Naive B cell (primary cell): ENCODE measurements at regions not wholly inside any gene's neighbourhood (a gene's known extent, or its start where the extent isn't known, plus 50 kb on each side); places are given as distances from the start of the nearest gene placed in this dataset.

Experiments used
- ATAC-seq, 2 donors: fragments of 150-1000 bp; cut with Tn5 transposase; 2 replicates each; pipeline ENCODE4 v1.10.0; 2021; ENCODE audit warnings: low read depth in 2 of 2, mild to moderate bottlenecking in 2 of 2, moderate library complexity in 2 of 2
- DNase-seq: peaks from one replicate; pipeline ENCODE4 v3.0.0; 2022
- H3K27ac Mint-ChIP-seq, 6 donors: one replicate each; pipeline ENCODE4 v1.8.0; 2020 to 2022; ENCODE audit warnings: mild to moderate bottlenecking in 6 of 6, mixed read lengths in 6 of 6, moderate library complexity in 5 of 6, inconsistent platforms in 2 of 6
- H3K27me3 Mint-ChIP-seq, 3 donors: one replicate each; pipeline ENCODE4 v1.8.0; 2021 to 2022; ENCODE audit warnings: mixed read lengths in 3 of 3, mild to moderate bottlenecking in 1 of 3
- H3K36me3 Mint-ChIP-seq, 2 donors: one replicate each; pipeline ENCODE4 v1.8.0; 2020 to 2022; ENCODE audit warnings: mixed read lengths in 2 of 2, inconsistent platforms in 1 of 2, mild to moderate bottlenecking in 1 of 2
- H3K4me1 Mint-ChIP-seq, 3 donors: one replicate each; pipeline ENCODE4 v1.8.0; 2020 to 2022; ENCODE audit warnings: mixed read lengths in 3 of 3, inconsistent platforms in 1 of 3, mild to moderate bottlenecking in 1 of 3, moderate library complexity in 1 of 3
- H3K4me3 Mint-ChIP-seq, 8 donors: one replicate each; pipeline ENCODE4 v1.8.0; 2020 to 2022; ENCODE audit warnings: mild to moderate bottlenecking in 8 of 8, mixed read lengths in 8 of 8, moderate library complexity in 8 of 8, inconsistent platforms in 2 of 8
- H3K9me3 Mint-ChIP-seq, 7 donors: one replicate each; pipeline ENCODE4 v1.8.0; 2020 to 2022; ENCODE audit warnings: mixed read lengths in 7 of 7, mild to moderate bottlenecking in 5 of 7, inconsistent platforms in 2 of 7, moderate library complexity in 1 of 7

GRCh38 chr16:52296076-52296475 is 250.9 kb downstream of the TOX3 start:
- H3K4me3 Mint-ChIP-seq = no peak overlapping the region
- no peaks in the 10 kb centered on the region for H3K27me3 Mint-ChIP-seq
- peaks cover 0 to 30% (median 2%) of the 10 kb centered on the region in 7 donors for H3K9me3 Mint-ChIP-seq
- ATAC-seq (no peak), DNase-seq (no peak)
- H3K4me1 Mint-ChIP-seq = no peaks in the 10 kb centered on the region
- H3K36me3 Mint-ChIP-seq = peaks cover 0 to 4% of the 10 kb centered on the region in 2 donors
- H3K27ac Mint-ChIP-seq = no peak overlapping the region

DNA sequence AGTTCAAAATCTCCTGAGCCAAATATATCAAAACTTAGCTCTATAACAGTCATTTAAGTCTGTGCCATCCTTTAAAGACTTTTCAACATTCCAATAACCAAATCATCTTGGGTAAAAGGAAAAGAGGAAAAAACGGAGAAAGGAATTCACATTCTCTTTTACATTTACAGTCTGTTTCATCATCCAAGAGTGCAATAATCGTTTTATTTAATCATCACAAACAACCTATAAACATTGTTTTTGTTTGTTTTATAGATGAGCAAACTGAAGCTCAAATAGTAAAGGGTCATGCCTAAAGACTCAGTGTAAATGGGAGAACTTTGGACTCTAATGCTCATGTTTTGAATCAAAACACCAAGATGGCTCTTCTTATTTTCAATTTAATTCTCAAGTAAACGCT is 252.3 kb downstream of the TOX3 start:
- Mint-ChIP-seq H3K27ac (no peak overlapping the region), H3K36me3 (peaks cover 0 to 4% of the 10 kb centered on the region in 2 donors), H3K27me3 (no peaks in the 10 kb centered on the region), H3K4me3 (no peak overlapping the region), H3K4me1 (no peaks in the 10 kb centered on the region), H3K9me3 (peaks cover 0 to 30% (median 2%) of the 10 kb centered on the region in 7 donors)
- ATAC-seq (no peak), DNase-seq (no peak)

- H3K27me3 Mint-ChIP-seq = no peaks in the 10 kb centered on the region
Observed at GRCh38 chr16:52293204-52293603, 253.7 kb downstream of the TOX3 start.

GRCh38 chr16:52283584-52284375 is 263.2 kb downstream of the TOX3 start:
- no peaks in the 10 kb centered on the region for H3K36me3 Mint-ChIP-seq
- H3K9me3 Mint-ChIP-seq = peaks cover 0 to 9% (median 0%) of the 10 kb centered on the region in 7 donors
- no peak for ATAC-seq
- no peak for DNase-seq
- H3K27me3 Mint-ChIP-seq = no peaks in the 10 kb centered on the region
- H3K4me1 Mint-ChIP-seq = no peaks in the 10 kb centered on the region
- H3K27ac Mint-ChIP-seq = no peak overlapping the region
- H3K4me3 Mint-ChIP-seq = no peak overlapping the region

More at GRCh38 chr16:52293204-52293603, 253.7 kb downstream of the TOX3 start:
- Mint-ChIP-seq H3K36me3 (peaks cover 0 to 4% of the 10 kb centered on the region in 2 donors), H3K9me3 (peaks cover 0 to 26% (median 2%) of the 10 kb centered on the region in 7 donors), H3K4me1 (no peaks in the 10 kb centered on the region), H3K4me3 (no peak overlapping the region), H3K27ac (no peak overlapping the region)
- DNase-seq (no peak), ATAC-seq (no peak)

DNA sequence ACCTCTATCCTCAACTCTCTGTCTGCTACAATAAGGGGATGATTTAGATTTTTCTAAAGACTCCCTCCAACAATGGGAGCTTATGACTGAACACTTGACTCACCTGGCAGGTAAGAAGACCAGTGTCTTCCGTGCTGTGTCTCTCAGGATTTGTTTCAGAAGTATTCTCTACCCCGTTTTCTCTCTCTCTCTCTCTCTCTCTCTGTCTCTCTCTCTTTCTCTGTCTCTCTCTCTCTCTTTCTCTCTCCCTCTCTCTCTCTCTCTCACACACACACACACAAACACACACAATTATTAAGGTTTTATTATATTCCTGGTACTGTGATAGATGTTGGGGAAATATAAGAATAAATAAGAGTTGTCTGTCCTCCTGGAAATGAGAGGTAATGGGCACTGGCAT is 263.9 kb downstream of the TOX3 start:
- no peak for DNase-seq
- Mint-ChIP-seq H3K4me1 (no peaks in the 10 kb centered on the region), H3K9me3 (peaks cover 0 to 9% (median 0%) of the 10 kb centered on the region in 7 donors), H3K4me3 (no peak overlapping the region), H3K27ac (no peak overlapping the region), H3K36me3 (no peaks in the 10 kb centered on the region), H3K27me3 (no peaks in the 10 kb centered on the region)
- ATAC-seq = no peak

- DNase-seq = no peak
- no peaks in the 10 kb centered on the region for H3K27me3 Mint-ChIP-seq
- H3K4me1 Mint-ChIP-seq = no peaks in the 10 kb centered on the region
- no peak for ATAC-seq
- H3K27ac Mint-ChIP-seq = no peak overlapping the region
- no peak overlapping the region for H3K4me3 Mint-ChIP-seq
- peaks cover 0 to 3% (median 0%) of the 10 kb centered on the region in 7 donors for H3K9me3 Mint-ChIP-seq
- H3K36me3 Mint-ChIP-seq = no peaks in the 10 kb centered on the region
Observed at GRCh38 chr16:52280086-52280485, 266.9 kb downstream of the TOX3 start.

DNA sequence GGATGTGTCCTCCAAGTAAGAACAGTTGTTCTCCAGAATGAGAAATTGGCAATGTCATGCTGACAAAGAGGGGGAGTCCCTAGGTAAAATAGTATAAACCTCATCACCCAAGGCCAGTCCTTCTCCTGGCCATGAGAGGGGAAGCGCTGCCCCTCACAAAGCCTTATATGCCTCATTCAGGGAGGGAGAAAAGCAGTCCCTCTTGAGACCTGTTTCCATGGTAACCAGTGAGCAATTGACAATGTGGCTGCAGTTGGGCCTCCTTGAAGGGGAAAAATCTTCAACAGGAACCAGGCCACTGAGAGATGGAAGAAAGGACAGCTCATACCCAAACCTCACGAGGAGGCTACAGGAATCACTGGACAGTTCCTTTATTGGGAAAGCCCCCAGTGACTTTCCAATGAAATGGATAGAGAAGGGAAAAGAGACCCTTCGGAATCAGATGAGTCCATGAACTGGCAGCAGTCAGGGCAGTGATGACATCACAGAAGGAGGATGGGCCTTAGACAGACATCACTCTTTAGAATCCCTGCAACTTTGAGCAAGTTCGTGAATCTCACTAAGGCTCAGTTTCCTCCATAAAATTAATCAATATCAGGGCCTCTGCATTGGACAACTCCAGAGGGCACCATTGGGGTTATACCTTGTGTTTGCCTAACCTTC is 275.7 kb downstream of the TOX3 start:
- H3K36me3 Mint-ChIP-seq = no peaks in the 10 kb centered on the region
- H3K27me3 Mint-ChIP-seq = peaks cover 0 to 5% (median 0%) of the 10 kb centered on the region in 3 donors
- H3K4me1 Mint-ChIP-seq = no peaks in the 10 kb centered on the region
- no peak overlapping the region for H3K4me3 Mint-ChIP-seq
- DNase-seq (no peak), ATAC-seq (no peak)
- H3K27ac Mint-ChIP-seq = no peak overlapping the region
- peaks cover 0 to 3% (median 0%) of the 10 kb centered on the region in 7 donors for H3K9me3 Mint-ChIP-seq

- Mint-ChIP-seq H3K36me3 (no peaks in the 10 kb centered on the region), H3K4me3 (no peak overlapping the region), H3K4me1 (no peaks in the 10 kb centered on the region), H3K27me3 (peaks cover 0 to 10% (median 0%) of the 10 kb centered on the region in 3 donors), H3K9me3 (no peaks in the 10 kb centered on the region), H3K27ac (no peak overlapping the region)
- ATAC-seq (no peak), DNase-seq (no peak)
Observed at GRCh38 chr16:52265446-52265861, 281.5 kb downstream of the TOX3 start.

GRCh38 chr16:52257534-52257933 is 289.4 kb downstream of the TOX3 start:
- peaks cover 0 to 2% (median 0%) of the 10 kb centered on the region in 7 donors for H3K9me3 Mint-ChIP-seq
- no peak overlapping the region for H3K27ac Mint-ChIP-seq
- no peaks in the 10 kb centered on the region for H3K4me1 Mint-ChIP-seq
- DNase-seq (no peak), ATAC-seq (no peak)
- no peak overlapping the region for H3K4me3 Mint-ChIP-seq
- H3K36me3 Mint-ChIP-seq = no peaks in the 10 kb centered on the region
- H3K27me3 Mint-ChIP-seq = peaks cover 0 to 5% (median 0%) of the 10 kb centered on the region in 3 donors

DNA sequence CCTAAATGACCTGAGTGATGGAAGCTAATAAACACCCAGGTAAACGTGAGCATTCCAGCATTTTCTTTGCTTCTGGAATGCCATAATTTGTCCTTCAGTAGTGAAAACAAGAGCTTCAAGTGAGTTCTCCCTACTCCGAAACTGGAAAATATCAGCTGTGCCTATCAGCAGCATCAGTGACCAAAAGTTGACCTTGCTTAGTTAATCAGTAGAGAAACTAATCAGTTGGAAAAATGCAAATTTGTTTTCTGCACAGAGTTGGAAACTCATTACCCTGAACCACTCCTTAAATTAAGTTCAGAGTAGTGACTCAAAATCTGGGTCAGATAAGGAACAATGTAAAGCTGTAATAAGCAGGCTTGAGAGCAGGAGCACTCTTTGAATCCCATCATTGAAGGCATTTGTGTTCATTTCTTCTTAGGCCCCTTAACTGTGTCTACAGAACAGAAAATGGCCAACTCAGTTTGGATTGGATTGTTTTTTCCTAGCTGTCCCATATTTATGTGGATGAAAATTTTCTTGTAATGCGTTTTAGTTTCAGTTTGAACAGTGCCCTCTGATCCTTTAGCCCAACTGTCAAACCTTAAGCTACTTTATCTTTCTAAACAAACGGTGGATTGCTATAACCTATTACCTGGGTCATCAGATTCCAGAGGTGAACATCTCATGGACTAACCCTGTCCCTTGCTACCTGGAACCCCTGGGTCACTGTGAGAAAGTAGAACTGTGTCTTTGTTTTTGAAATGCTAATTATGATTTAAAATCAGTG is 290.4 kb downstream of the TOX3 start:
- no peak for ATAC-seq
- Mint-ChIP-seq H3K36me3 (no peaks in the 10 kb centered on the region), H3K27ac (no peak overlapping the region), H3K4me1 (no peaks in the 10 kb centered on the region), H3K9me3 (peaks cover 0 to 2% (median 0%) of the 10 kb centered on the region in 7 donors), H3K27me3 (no peaks in the 10 kb centered on the region), H3K4me3 (no peak overlapping the region)
- no peak for DNase-seq

- H3K9me3 Mint-ChIP-seq = peaks cover 0 to 2% (median 0%) of the 10 kb centered on the region in 7 donors
- H3K4me3 Mint-ChIP-seq = no peak overlapping the region
- no peak for ATAC-seq
- no peaks in the 10 kb centered on the region for H3K36me3 Mint-ChIP-seq
- no peaks in the 10 kb centered on the region for H3K27me3 Mint-ChIP-seq
- no peak overlapping the region for H3K27ac Mint-ChIP-seq
- H3K4me1 Mint-ChIP-seq = no peaks in the 10 kb centered on the region
- DNase-seq = no peak
Observed at GRCh38 chr16:52254746-52255145, 292.2 kb downstream of the TOX3 start.

DNA sequence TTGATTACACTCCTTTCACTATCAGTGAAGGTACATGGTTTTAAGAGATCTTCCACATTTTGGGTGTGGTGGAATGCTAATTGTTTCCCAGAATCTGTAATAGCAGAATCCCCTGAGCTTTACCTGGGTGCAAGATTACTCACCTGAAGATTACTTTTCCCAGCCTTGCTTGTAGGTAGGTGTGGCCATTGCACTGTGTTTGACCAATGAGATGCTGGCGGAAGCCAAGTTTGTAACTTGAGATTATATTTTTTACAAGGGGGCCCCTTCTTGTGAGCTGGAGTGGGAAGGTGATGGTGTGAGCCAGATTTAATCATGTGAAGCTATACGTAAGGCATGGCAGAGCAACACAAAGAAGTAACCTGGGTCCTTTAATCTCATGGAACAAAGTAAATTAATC is 294.3 kb downstream of the TOX3 start:
- Mint-ChIP-seq H3K9me3 (peaks cover 6 to 11% (median 8%) of the 10 kb centered on the region in 7 donors), H3K27me3 (no peaks in the 10 kb centered on the region), H3K27ac (no peak overlapping the region), H3K4me1 (no peaks in the 10 kb centered on the region), H3K36me3 (no peaks in the 10 kb centered on the region), H3K4me3 (no peak overlapping the region)
- no peak for ATAC-seq
- DNase-seq = no peak

DNA sequence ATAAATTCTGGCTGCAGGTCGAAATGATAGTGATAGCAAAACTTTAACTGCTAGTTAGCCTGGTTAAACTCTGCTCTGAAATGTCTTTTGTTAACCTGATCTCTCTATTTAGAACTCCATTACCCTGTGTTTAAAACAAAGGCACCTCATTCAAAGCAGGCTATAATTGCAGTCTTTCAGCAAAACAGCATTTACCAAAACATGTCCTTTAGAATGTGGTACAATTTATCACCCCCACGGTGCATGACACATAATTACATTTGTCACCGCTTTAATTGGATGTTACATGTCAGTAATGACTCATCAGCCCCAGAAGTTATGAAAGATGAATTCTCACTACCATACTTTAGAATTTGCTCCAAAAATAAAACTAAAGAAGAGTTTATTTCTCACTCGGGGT is 295.4 kb downstream of the TOX3 start:
- Mint-ChIP-seq H3K36me3 (no peaks in the 10 kb centered on the region), H3K27me3 (no peaks in the 10 kb centered on the region), H3K4me1 (no peaks in the 10 kb centered on the region), H3K9me3 (peaks cover 7 to 23% (median 15%) of the 10 kb centered on the region in 7 donors), H3K4me3 (no peak overlapping the region), H3K27ac (no peak overlapping the region)
- no peak for DNase-seq
- ATAC-seq = no peak
